ENCODE measurements at regions not wholly inside any gene's neighbourhood (a gene's known extent, or its start where the extent isn't known, plus 50 kb on each side); places are given as distances from the start of the nearest gene placed in this dataset.

- TF ChIP-seq CTCF (IDR thresholded peaks at IDR 0.05) (no peak), POLR2A (IDR thresholded peaks at IDR 0.05) (no peak), POLR2AphosphoS5 (IDR thresholded peaks at IDR 0.05) (no peak), EP300 (IDR thresholded peaks at IDR 0.05) (no peak)
Measured at GRCh38 chr9:95645992-95646391, 129.2 kb upstream of the PTCH1 start.
